NCI-H1436 treated with DMSO at 0.1 percent for 48 hours (cell line): ENCODE measurements at regions not wholly inside any gene's neighbourhood (a gene's known extent, or its start where the extent isn't known, plus 50 kb on each side); places are given as distances from the start of the nearest gene placed in this dataset.

Experiments
- DNase-seq: peaks from one replicate; lab custom pipeline; 2025; lab: John Stamatoyannopoulos, UW

DNA sequence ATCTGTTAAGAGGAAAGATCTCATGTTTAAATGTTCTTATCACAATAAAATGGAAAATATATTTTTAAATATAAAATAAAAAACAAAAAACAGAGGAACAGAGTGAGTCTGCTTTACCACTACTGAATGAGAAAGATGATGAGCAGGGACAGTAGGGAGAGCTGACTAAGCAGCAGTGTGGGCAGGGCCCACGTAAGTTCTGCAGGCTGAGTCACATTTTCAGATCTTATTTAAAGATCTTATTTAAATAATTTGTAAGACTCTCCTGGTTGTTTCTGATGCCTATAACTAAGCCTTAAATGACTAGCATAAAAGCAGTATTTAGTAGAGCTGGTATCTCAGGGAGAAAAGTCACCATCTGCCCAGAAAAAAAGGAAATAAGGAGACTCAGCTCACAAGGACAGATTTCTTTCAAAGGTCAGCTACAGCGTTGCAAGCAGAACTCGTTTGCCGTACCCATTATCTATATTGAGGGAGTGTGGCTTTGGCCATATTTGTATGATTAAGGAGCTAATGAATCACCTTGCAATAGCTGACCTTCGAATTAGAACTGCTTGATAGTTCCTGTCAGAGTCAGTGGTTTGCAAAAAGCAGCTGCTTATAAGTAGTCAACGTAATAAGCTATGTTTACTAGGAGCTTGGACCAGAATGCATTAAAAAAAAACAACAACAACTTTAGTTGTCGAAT lies 322.1 kb upstream of the CHAC2 start:
- DNase-seq, result no peak

DNA sequence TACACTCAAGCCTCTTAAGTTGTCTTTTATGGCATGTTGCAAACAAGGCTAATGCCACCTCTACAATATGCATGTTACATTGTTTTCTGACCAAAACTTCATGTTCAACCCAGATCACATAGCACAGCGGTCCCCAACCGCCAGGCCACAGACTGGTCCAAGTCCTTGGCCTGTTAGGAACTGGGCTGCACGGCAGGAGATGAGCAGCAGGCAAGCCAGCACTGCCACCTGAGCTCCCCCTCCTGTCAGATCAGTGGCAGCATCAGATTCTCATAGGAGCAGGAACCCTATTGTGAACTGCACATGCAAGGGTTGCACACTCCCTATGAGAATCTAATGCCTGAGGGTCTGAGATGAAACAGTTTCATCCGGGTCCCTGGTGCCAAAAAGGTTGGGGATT lies 324.8 kb upstream of the CHAC2 start:
- no peak for DNase-seq

DNA sequence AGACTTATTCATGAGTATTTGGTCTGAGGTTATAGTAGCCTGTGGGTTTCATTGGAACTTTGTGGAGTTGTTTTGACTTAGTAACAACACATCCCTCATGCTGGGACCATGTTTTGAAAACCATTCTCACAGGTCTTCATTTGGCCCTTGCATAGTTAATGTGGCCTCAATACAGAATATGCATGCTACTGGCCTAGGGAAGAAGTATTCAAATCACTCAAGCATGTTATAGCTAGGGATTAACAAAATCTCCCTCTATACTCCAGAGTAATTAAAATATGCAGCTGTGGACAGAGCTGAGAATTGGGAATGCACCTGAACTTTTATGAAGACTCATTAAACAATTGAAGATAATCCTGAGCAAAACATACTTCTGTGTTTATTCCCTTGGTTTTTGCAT lies 325.5 kb upstream of the CHAC2 start:
- DNase-seq, result no peak

DNA sequence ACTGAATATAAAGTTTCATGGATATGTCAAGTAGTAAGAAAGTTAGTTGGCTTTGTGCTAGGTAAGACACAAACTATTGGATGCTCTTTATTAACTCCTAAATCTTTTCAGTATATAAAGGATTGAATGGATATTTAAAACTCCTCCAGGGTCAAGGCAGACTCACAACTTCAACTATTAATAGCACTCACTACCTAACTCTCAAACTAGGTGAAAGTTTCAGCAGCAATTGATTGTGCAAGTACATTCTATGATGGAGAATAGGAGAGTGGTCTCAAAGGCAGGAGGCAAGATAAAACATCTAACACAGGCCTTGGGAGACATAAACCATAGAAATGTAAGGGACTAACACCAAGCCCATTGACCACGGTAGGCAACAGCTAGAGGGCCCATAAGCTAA lies 328.9 kb upstream of the CHAC2 start:
- DNase-seq, result no peak

DNA sequence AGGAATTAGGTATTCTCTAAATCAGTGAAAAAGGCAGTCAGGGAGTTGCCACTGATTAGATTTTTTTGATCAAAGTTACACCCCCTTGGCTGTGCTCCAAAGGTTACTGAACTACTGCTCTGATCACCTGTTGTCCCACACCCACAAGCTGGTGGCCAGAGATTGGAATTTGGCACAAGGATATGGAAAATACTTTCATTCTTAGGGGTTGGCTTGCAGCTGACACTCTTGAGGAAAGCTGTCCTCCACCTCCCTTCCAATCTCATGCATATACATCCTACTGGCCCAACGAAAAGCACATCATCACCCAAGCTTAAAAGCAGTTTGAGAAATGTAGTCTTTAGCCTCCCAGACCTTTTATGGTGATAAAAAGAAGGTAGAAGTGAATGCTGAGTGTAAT lies 329.5 kb upstream of the CHAC2 start:
- DNase-seq, result no peak

DNA sequence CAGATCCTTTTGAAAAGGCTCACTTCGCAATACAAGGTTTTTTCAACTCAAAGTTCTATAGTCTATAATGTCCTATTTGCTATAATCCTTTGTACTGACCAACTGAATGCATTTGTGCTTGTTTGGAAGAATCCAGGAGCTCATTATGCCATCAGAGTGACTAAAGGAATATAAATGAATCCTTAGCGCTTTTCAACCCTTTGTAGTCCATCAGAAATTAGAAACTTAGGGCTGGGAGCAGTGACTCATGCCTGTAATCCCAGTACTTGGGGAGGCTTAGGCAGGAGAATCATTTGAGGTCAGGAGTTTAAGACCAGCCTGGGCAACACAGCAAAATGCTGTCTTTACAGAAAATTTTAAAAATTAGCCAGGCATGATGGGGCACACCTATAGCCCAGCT lies 330.2 kb upstream of the CHAC2 start:
- no peak for DNase-seq

DNA sequence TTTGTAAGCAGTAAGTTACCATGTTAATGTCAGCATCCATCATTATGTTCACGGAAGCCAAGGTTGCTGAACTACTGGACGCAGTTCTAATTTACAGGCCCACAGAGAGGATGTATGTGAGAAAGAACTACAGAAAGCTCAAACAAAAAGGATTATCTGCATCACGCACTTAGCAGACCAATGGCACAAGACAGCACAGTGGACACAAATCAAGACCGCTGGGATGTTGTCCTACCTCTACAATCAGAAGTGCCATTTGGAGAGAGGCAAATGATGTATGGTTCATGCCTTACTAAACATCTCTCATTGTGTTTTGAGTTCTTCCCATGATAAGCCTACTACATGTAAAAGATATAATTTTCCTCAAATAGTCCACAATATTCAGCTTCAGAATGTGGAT lies 330.7 kb upstream of the CHAC2 start:
- no peak for DNase-seq

DNA sequence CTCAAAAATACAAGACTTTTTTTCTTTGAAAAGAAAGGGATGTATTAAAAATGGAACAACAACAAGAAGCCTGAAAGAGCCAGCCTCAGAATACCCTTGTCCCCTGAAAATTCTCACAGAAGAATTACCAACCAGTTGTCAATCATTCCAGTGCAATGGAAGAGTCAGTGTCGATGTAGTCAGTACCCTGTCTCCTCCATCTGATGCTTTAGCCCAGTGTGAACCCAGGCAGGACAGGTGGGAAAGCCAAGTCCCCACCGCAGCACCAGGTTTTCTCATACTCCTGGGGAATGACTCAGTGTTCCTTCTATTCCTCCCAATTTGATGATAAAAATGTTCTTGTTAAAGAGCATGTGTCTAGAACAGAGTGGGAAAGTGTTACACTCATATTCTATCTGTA lies 332.0 kb upstream of the CHAC2 start:
- no peak for DNase-seq

DNA sequence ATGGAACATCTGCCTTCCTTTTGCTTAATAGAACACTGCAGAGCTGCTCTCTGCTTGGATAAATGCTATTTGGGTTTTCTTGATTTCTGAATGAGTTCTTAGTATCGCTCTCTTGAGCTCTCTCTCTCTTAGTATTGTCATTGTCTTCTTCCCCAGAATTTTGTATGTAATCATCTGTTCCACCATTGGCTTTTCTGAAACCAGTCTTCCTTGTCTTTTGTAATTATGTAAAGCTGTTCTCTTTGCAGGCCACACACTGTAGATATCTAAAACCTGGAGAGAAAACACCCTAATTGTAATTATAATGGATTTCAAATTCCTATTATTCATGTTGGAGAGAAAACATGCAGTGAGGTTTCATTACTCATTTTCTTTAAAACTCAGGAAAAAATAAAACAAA lies 333.1 kb upstream of the CHAC2 start:
- DNase-seq, result no peak

DNA sequence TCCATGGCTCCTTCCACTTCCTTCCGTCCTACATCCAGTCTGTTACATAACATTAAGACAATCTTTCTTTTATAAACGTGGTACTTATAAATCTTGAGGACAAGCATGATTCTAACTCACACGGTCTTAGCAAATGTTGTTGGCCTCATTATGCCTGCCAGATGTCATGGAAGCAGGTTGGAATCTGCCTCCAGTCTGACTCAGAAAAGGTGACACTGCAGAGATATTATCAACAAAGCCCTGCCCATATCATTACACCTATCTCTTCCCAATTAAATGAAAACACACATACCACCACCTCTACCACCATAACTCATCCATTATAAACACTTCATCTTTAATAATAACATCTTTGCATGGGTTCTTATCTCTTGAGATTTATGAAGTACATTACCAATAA lies 334.7 kb upstream of the CHAC2 start:
- no peak for DNase-seq

DNA sequence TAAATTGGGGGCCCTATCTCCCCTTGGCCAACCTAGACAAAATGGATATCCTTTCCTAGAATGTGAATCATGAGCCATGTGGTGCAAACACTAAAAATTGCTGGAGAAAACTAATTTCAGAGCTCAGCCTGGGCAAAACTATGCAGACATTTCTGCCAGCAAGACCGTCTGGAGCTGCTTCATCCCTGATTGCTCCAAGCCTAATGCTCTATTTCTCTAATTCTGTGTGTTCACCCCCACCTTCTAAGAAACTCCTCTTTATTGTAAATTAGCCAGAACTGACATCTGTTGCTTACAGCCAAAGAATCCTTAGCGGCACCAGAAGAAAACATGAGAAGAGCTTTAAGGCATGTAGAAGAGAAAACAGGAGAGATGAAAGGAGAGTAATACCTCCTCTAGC lies 337.7 kb upstream of the CHAC2 start:
- DNase-seq, result no peak

DNA sequence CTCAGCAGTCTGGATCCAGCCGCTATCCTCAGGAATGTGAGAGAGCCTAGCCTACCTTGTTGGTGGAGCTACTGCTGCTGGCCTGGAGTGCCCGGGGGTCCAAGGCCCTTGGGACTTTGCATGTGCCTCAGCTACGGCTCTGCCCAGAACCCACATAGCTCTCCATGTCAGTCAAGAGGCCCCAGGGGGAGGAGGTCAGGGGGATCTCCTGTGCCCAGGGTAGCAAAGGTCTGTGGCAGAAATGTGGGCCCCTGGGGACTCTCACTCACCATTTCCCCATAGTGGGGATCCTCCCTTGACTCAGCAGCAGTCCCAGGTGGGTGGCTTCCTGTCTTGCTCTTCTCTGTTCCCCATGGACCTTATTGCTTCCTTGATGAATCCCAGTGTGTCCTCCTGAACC lies 342.7 kb upstream of the CHAC2 start:
- DNase-seq, result no peak

DNA sequence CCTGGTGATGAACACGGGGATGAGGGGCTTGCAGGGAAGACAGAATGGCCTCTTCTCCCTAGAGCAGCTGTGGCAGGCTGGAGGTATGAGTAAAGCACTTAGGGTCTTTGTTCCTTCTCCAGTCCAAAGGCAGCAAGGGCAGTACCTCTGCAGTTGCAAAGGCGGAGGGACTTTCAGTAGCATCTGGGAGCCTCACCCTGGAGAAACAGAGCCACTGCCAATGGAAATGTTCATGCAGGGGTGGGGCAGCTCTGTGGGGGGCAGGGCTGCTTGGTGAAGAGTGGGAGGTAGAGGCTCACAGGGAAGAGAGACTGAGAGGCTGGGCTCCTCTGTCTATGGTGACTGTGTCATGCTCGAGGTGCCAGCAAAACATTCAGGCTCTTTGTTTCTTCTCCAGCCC lies 344.1 kb upstream of the CHAC2 start:
- no peak for DNase-seq

DNA sequence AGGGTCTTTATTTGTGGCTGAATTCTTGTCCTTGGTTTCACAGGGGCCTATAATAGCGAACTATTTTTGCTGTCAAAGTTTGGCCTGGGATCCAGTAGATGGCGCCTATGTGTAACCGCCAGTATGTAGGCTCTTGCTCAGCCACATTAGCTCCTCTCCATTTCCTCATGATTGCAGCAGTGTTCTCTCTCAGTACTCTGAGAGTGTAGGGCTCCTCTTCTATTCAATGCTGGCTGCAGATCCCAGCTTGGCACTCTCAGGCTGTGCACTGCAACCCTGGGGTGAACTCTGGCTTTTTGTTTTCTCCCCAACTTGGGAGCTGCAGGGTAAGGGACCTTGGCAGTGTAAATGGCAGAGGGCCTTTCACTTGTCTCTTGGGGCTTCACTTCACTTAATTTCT lies 344.6 kb upstream of the CHAC2 start:
- no peak for DNase-seq

DNA sequence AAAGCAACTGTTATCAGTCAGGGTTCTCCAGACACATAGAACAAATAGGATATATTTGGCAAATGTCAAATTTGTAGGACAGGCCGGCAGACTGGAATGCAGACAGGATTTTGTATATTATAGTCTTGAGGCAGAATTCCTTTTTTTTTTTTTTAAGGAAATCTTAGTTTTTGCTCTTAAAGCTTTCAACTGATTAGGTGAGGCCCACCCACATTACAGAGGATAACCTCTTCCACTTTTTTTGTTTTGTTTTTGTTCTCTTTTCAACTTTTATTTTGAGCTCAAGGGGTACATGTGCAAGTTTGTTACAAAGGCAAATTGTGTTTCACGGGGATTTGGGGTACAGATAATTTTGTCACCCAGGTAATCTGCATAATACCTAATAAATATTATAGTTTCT lies 350.2 kb upstream of the CHAC2 start:
- DNase-seq, result no peak

DNA sequence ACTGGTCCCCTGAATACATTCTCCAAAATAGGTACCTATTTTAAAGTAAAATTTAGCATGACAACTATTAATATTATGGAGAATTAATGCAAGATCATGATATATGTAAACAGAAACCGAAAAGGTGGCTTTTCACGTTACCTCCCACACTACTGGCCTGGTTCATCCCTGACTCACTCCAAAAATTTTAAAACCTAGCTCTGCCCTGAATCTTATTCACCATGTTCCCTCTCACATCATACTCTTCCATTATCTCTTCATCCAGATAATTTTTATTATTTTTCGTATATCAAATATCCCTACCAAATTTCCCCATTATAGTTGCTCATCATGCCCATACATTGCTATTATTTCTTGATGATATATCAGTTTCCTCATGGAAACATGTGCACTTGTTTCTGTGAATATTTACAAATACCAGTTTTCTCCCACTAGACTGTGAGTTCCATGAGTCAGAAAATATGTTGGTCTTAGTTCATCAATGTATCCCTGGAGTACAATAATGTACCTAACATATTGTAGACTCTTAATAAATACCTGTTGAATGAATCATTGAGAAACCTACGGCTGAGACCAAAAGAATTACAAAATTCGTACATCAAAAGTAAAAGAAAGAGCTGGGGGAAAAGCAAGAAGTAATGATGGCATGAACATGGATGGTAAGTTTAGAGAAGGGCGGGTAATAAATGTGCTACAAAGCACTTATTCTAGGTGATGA lies 360.1 kb upstream of the CHAC2 start:
- no peak for DNase-seq

DNA sequence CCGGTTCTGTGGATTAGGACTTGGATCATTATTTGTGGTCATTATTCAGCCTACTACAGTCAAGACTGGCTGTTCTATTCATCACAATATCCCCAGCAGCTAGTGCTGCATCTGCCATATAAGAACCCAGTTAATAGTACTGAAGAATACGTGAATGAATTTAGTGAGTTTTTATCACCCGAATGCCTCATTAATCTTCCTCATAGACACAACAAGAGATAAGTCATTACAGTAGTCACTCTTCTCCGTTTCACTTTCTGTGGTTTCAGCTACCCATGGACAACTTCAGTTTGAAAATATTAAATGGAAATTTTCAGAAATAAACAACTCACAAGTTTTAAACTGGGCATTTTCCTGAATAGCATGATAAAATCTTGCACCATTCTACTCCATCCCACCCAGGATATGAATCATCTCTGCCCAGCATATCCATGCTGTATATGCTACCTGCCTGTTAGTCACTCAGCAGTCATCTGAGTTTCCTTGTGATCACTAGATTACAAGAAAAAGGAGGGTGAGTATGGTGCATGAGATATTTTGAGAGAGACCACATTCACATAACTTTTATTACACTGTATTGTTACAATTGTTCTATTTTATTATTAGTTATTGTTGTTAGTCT lies 363.7 kb upstream of the CHAC2 start:
- DNase-seq, result no peak

DNA sequence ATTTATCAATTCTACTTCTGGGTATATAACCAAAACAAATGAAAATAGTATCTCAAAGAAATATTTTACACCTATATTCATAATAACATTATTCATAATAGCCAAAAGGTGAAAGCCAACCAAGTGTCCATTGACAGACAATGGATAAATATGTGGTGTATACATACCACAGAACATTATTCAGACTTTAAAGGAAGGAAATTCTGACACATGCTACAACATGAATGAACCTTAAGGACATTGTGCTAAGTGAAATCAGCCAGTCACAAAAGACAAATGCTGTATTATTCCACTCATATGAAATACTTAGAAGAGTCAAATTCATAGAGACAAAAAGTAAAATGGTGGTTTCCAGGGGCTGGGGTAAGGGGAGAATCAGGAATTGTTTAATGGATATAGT lies 370.5 kb upstream of the CHAC2 start:
- DNase-seq, result no peak

DNA sequence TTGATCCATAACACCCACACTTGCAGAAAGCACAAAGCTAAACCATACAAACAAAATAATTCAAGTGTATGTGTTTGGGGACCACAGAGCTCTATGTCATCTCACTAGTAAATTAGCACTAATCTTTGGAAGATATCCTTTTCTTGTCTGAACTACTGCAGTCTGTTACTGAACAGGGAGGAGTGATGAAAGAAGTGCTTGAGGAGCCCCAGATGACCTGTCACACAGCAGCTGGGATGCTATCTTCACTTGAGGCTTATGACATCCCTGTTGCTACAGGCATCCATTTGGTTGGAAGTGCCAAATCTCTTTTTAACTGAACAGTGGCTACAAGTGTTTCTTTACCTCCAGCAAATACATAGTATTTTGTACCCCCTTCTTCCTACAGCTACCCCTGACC lies 386.3 kb upstream of the CHAC2 start:
- DNase-seq, result no peak

DNA sequence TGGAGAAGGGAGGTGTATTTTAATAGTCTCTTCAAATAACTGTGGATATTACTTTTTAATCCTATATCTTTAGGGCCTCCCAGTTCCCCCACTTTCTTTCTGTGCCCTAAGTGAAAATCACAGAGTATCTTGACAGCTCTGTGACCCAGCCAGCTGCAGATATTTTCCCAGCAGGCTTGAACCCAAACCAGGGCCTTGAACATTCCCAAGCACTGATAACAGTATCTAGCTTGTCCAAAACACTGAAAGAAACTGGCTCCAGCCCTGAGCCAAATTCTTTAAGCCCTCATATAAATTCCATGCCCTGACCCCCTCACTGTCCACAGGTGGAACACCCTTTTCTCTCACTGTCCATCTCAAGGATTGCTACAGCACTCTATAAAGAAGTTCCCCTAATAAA lies 388.1 kb upstream of the CHAC2 start:
- no peak for DNase-seq

DNA sequence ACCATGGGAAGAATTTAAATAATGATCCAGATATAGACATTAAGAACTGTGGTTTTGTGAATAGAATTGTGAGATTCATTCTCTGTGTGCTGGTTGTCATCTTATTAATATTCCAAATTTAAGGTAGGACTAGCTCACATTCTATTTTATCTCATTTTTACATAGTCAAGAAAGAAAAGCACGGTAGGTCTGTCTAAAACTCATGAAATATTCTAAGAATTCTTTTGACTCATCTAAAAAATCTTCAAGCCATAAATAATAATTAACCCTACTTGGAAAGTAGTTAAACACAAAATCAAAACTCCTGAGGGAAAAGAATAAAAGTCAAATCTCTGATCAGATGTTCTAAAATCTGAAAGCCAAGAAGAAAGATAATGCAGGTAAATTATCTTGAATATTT lies 388.8 kb upstream of the CHAC2 start:
- DNase-seq, result no peak

DNA sequence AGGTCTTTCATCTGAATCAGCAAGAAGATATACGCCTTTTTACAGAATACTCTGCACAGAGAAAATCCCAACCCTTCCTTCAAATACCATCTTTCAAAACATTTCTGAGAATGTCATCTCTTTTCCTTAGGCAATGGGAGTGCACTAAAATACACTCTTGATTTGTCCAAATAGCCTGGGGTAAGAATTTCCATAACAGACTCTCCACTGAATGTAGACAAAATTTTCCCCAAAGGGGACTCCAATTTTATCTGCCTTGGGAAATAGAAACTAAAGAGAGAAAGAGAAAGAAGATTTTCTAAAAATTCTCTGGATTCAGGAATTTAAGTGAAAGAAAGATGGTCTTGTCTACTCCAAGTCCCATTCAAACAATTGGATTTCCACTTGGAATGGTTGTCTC lies 394.5 kb upstream of the CHAC2 start:
- no peak for DNase-seq

DNA sequence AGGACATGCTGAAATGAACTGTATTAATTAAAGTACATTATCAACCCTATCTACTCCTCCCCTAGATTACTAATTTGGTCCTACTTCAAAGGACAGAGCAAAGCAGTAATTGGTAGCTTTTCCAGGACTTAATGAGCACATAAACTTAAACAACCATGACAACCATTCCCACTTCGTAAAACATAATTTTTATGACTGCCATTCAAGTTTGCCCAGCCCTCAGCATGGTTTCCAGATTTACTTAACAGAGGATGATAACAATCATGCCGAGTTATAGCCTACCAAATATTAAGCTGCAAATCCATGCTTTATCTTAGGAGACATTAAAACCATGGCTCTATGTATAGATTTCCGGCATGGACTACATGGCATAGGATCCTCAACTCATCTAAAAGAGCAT lies 401.1 kb upstream of the CHAC2 start:
- DNase-seq, result no peak

DNA sequence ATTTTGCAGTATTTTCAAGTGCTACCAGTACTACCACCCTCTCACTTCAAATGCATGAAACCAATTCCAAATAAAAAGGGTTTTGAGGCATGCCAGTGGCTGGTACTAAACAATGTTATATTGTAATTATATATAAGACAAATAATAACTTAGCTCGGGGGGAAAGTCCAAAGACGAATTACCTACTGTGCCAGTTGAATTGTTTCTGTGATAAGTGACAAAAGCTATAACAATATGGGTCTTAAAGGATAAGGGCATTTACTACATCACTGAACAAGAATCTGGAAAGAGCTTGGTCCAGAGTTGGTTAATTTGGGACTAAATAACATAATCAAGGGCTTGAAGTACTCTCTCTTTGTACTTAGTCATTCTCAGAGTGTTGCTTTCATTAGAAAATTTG lies 404.7 kb upstream of the CHAC2 start:
- no peak for DNase-seq
